DMS114 treated with DMSO at 0.1 percent for 48 hours (cell line): ENCODE measurements at regions not wholly inside any gene's neighbourhood (a gene's known extent, or its start where the extent isn't known, plus 50 kb on each side); places are given as distances from the start of the nearest gene placed in this dataset.

ENCODE experiments used
- DNase-seq: peaks from one replicate; lab custom pipeline; 2025; ENCODE audit not compliant: unreplicated experiment; lab: John Stamatoyannopoulos, UW

- DNase-seq, result no peak
Observed at GRCh38 chr10:7478727-7479457, 68.1 kb upstream of the SFMBT2 start.

- DNase-seq, result no peak
Observed at GRCh38 chr10:7477538-7478334, 66.9 kb upstream of the SFMBT2 start.

- DNase-seq, result no peak
Observed at GRCh38 chr10:7475939-7476338, 65.1 kb upstream of the SFMBT2 start.

- no peak for DNase-seq
Observed at GRCh38 chr10:7475046-7475911, 64.4 kb upstream of the SFMBT2 start.

- DNase-seq, result no peak
Observed at GRCh38 chr10:7474388-7474787, 63.6 kb upstream of the SFMBT2 start.

- DNase-seq, result no peak
Observed at GRCh38 chr10:7473474-7473873, 62.6 kb upstream of the SFMBT2 start.

- no peak for DNase-seq
Observed at GRCh38 chr10:7471720-7472367, 61.0 kb upstream of the SFMBT2 start.

- no peak for DNase-seq
Observed at GRCh38 chr10:7470371-7470770, 59.5 kb upstream of the SFMBT2 start.

GRCh38 chr10:7467031-7467667 lies 56.3 kb upstream of the SFMBT2 start:
- DNase-seq, result no peak

- no peak for DNase-seq
Observed at GRCh38 chr10:7464691-7465090, 53.9 kb upstream of the SFMBT2 start.
